NCI-H187 treated with DMSO at 0.1 percent for 48 hours (cell line): ENCODE measurements at regions not wholly inside any gene's neighbourhood (a gene's known extent, or its start where the extent isn't known, plus 50 kb on each side); places are given as distances from the start of the nearest gene placed in this dataset.

Experiments
- DNase-seq: peaks from one replicate; lab custom pipeline; 2025; lab: John Stamatoyannopoulos, UW

GRCh38 chr2:167424803-167425755 is 536.8 kb downstream of the XIRP2 start:
- DNase-seq = no peak

DNA sequence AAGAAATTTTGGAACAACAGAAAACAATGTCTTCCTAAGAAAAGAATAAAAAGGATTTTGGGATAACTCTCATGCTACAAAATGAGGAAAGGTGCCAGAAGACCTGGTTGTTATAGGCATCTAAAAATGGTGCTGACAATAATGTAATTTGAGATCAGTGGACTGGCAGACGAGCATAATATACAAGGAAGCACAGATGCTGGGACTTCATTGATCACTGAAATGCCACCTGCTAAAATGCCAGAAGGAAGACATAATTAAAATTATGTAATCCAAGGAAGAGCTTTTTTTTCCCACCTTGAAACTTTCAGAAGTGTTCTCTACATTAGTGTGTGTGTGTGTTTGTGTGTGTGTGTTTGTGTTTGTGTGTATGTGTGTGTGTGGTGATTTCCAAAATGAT is 535.9 kb downstream of the XIRP2 start:
- no peak for DNase-seq

GRCh38 chr2:167423731-167424130 is 535.5 kb downstream of the XIRP2 start:
- no peak for DNase-seq

DNA sequence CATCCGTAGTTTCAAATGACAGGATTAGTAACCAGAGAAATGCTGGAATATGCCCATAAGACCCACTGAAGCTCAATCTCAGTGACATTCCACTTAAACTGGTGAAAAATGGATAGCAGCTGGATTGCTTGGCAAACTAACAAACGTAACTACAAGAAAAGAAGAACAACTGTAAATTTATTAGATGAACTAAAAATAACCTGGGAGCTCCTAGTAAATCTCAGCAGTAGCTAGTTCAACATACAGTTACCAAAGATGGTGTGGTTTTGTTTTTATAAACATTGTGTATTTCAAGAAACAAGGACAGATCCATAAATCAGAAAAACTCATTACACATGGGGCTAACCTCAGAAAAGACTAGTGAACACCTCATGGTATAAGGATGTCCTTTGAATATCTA is 531.9 kb downstream of the XIRP2 start:
- no peak for DNase-seq

GRCh38 chr2:167415068-167415467 is 526.8 kb downstream of the XIRP2 start:
- no peak for DNase-seq

- DNase-seq = no peak
Measured at GRCh38 chr2:167411367-167411766, 523.1 kb downstream of the XIRP2 start.

DNA sequence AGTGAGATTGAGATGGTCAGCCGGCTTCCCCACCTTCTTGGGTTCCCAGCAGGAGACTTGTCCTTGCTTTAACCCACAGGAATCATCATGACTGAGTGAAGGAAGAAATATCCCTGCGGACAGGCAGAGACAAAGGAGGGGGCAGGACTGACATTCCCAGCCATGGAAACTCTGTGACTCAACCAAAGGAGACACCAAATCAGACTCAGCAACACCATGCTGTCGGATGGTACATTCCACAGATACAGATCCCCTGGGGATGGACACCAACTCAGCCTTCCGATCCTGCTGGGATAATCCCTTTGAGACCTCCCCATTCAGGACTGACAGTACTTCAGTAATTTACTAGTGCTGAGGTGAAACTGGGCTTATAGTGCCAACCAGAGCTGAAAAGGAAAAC is 518.3 kb downstream of the XIRP2 start:
- DNase-seq = no peak

- DNase-seq = no peak
Measured at GRCh38 chr2:167404627-167405284, 516.5 kb downstream of the XIRP2 start.

GRCh38 chr2:167401309-167401708 is 513.0 kb downstream of the XIRP2 start:
- no peak for DNase-seq

GRCh38 chr2:167400546-167400945 is 512.3 kb downstream of the XIRP2 start:
- DNase-seq = no peak

- no peak for DNase-seq
Measured at GRCh38 chr2:167398873-167399272, 510.6 kb downstream of the XIRP2 start.

DNA sequence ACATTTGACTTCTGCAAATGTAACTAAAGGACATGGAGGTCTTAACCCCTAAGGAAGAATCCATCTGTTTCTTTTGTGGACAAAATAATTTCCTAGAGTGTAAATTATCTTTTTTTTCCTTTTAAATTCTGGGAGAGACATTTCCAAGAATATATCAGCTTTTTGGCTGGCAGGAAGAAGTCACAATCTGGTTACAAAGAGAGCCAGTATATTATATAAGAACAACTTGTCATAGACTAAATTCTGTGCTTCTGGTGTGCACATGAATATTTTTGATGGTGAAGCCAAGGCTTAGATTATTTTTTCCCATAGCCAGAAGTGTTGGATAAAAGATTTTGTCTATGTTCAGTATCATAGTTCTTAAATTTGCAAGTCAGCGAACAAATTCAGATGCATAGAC is 500.6 kb downstream of the XIRP2 start:
- no peak for DNase-seq

DNA sequence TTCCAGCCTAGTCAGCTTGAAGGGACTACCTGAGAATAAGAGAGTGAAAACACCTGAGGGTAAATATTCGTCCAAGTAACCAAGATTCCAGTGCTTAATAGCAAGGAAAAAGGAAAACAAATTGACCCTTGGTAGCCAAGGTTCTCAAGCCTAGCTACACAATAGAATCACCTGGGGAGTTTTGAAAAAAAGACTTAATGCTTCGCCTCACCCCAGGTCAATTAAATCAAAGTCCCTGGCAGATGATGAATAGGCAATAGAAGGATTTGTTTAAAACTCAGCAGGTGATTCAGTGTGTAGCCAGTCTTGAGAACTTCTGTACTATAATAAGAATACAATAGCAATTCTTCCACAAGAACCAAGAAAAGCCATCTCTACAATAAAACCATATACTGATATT is 500.2 kb downstream of the XIRP2 start:
- DNase-seq = no peak

DNA sequence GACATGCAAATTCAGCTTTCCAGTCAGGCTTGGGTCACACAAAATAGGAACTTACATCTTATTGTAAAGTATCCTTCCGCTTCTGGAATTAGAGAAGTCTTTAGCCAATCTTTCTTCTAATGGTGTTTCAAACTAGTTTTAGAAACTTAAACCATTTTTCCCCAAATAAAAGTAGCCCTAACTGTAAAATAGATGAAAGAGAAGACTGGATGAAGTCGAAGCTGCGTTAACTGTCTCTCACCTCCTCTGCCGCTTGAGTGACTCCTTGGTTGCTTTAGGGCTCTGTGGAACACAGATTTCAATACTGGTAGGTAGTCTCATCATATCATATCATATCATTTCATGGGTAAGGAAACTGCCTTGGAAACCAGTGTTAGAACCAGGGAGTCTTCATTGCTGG is 498.4 kb downstream of the XIRP2 start:
- no peak for DNase-seq

DNA sequence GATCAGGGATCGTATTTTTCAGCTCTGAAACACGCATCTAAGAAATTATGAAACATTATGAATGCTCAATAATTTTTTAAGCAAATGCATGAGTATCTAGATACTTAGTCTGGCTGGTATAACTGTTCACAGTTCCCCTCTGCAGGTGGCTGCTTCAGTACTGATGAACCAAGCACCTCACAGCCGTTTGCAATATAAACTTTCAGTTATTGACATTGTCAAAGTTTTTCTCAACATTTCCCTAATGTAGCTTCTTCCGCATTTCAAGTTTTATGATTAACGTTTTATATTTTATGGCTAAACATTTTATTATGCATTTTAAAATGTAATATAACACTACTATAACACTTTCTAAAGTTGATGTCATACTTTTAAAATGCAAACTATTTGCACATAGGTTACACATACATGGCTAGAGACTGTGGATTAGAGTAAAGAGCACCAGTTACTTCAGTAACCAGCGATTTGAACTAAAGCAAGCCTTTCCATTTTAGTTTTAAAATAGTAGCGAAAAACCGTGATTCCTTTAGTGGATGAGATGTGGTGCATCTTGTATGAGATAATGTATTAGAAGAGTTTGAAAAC is 495.4 kb downstream of the XIRP2 start:
- DNase-seq = no peak

DNA sequence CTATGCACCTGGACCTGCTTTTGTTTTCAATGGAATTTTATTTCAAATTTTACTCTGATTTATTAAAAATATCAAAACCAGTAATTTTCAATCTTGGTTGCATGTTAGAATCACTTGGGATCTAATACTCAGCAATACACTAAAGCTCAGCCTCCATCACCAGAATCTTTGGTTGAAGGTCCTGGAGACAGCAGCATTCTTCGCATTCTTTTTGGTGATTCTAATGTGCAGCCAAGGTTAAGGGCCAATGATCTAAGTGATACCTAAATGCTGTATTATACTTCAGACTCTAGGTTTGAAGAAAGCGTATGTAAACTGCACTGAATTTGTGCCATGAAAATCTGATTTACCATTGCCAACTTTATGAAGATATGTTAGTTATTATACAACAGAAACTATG is 493.1 kb downstream of the XIRP2 start:
- no peak for DNase-seq

DNA sequence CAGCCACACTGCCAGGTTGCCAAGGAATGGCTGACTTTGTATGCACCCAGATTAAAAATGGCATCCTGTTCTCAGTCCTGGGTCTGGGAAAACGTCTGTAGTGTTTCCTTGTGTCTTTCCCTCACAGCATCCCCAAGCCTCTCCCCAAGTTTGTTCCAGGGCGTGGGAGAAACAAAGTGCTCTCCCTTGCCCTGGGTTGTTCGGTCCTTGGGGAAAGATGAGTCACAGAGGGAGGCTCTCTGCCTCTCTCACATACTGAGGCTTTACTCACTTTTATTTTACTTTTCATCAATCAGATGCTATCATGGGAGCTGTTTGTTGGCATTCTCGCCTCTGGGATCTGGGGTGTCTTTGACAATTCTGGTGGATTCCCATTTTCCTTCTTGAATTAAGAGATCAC is 492.3 kb downstream of the XIRP2 start:
- DNase-seq = no peak

- DNase-seq = no peak
Measured at GRCh38 chr2:167380094-167380493, 491.8 kb downstream of the XIRP2 start.

DNA sequence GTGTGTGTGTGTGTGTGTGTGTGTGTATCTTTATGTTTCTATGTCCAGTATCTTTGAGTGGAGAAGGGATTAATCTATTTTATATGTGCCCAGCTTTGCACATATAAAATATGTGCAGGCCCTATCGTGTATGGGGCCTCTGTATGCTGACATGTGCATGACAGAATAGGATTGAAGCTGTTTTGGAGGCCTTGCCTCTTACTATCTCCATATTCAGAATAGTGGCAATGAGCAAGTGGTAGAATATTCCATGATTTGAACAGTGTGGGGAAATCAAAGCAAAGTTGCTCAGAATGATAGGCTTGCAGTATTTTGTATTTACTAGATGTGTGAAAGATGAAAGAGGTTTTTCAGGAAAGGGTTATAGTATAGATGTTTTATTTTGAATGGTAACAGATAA is 480.8 kb downstream of the XIRP2 start:
- no peak for DNase-seq

GRCh38 chr2:167368371-167368770 is 480.1 kb downstream of the XIRP2 start:
- no peak for DNase-seq

DNA sequence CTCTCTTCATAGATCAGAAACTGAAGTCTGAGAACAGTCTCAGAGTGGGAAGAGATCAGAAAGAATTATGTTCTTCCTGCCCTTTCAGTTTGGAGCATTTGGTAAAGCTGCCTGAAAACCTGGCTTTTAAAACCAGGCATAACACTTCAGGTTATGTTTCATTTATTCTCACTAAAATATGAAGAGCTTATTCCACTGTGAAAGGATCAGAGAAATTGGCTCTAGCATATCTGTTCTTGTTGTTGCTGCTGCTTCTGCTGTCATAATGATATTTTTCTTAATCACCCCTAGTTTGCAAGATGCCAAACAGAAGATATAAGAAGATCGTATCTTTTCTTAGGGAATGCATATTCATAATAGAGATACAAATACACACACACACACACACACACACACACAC is 476.9 kb downstream of the XIRP2 start:
- no peak for DNase-seq

DNA sequence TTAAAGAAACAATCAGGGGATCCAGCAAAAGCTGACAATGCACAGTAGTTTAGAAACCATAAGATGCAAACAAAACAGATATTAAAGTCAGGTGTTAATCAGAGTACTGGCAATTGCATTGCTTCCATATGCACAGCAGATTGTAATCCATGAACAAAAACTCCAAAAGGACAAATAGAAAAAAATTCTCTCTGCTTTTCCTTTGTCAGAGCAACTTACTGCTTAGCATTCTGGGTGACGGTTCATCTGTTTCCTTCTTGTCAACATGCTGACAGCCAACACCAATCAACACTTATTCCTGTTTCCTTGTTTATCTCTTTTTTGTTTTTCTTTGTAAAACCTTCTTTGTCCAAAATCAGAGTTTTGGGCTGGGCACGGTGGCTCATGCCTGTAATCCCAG is 473.1 kb downstream of the XIRP2 start:
- no peak for DNase-seq

- no peak for DNase-seq
Measured at GRCh38 chr2:167355821-167356220, 467.5 kb downstream of the XIRP2 start.
